HG02870 (cell line): ENCODE measurements at regions not wholly inside any gene's neighbourhood (a gene's known extent, or its start where the extent isn't known, plus 50 kb on each side); places are given as distances from the start of the nearest gene placed in this dataset.
"Not testable (repeated sequence)": the region's sequence is repeated elsewhere in the genome, so short reads cannot be mapped to it uniquely, and the experiment has no call there.

Experiments used
- ATAC-seq: cut with Tn5 transposase; IDR thresholded peaks from one replicate; pipeline ENCODE4 v1.9.1; 2021; ENCODE audit warnings: mild to moderate bottlenecking, moderate library complexity; ENCODE audit not compliant: unreplicated experiment

- no peak for ATAC-seq
These were observed 221.6 kb downstream of the NR2F1-AS1 start for GRCh38 chr5:93359296-93359959.

- no peak for ATAC-seq
These were observed 222.8 kb downstream of the NR2F1-AS1 start for GRCh38 chr5:93358176-93358575.

- no peak for ATAC-seq
These were observed 223.3 kb downstream of the NR2F1-AS1 start for GRCh38 chr5:93357686-93358085.

GRCh38 chr5:93355691-93356090, 225.3 kb downstream of the NR2F1-AS1 start:
- ATAC-seq: no peak

GRCh38 chr5:93352186-93352585, 228.8 kb downstream of the NR2F1-AS1 start:
- ATAC-seq: no peak

GRCh38 chr5:93349613-93350012, 231.4 kb downstream of the NR2F1-AS1 start:
- no peak for ATAC-seq

- ATAC-seq: no peak
These were observed 232.8 kb downstream of the NR2F1-AS1 start for GRCh38 chr5:93348231-93348630.

DNA sequence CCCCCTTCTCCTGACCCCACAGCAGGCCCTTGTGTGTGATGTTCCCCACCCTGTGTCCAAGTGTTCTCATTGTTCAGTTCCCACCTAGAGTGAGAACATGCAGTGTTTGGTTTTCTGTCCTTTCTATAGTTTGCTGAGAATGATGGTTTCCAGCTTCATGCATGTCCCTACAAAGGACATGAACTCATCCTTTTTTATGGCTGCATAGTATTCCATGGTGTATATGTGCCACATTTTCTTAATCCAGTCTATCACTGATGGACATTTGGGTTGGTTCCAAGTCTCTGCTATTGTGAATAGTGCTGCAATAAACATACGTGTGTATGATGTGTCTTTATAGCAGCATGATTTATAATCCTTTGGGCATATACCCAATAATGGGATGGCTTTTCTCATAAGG, 234.2 kb downstream of the NR2F1-AS1 start:
- ATAC-seq: not testable (repeated sequence)

GRCh38 chr5:93346301-93346700, 234.7 kb downstream of the NR2F1-AS1 start:
- ATAC-seq: no peak

DNA sequence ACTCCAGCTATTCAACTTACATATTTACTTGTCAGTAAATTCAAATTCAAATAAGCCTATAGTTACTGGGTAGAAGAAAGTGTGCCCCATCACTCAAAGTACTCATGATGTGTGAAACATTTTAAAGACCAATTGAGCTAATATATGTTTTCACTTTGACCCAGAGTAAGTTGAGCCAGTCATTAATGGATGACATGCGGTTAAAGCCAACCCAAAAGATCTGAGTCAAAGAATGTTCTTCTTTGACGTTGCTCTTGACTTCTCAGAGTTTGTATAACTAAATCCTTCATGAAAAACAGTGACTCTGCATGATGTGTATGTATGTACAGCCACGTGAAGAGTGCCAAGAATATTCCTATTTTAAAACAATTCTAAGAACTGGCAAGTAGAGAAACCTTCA, 237.4 kb downstream of the NR2F1-AS1 start:
- peak; percentile 69 for ATAC-seq

GRCh38 chr5:93342563-93343061, 238.4 kb downstream of the NR2F1-AS1 start:
- ATAC-seq: peak; percentile 72

- ATAC-seq: no peak
These were observed 240.1 kb downstream of the NR2F1-AS1 start for GRCh38 chr5:93340881-93341280.

- no peak for ATAC-seq
These were observed 243.9 kb downstream of the NR2F1-AS1 start for GRCh38 chr5:93337138-93337537.

GRCh38 chr5:93336330-93337110, 244.5 kb downstream of the NR2F1-AS1 start:
- ATAC-seq: no peak

- no peak for ATAC-seq
These were observed 249.2 kb downstream of the NR2F1-AS1 start for GRCh38 chr5:93331863-93332262.

GRCh38 chr5:93331241-93331640, 249.8 kb downstream of the NR2F1-AS1 start:
- ATAC-seq: no peak

DNA sequence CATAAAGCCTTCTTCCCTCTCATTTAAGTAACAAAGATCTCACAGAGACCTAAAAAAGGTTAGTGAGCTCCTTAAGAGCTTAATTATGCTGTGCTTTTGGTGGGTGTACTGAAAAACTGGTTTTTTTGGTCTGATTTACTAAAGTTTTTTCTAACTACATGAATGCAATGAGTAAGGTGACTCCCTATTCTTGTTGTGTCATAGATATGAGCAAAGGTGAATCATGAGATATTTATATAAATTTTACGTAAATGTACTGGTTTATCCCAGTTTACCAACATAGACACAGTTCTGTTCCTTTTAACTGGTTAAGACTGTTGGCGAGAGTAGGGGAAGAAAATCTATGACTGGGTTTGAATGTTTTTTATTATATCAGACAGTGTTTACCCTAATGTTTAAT, 250.5 kb downstream of the NR2F1-AS1 start:
- ATAC-seq: no peak

GRCh38 chr5:93329756-93330155, 251.3 kb downstream of the NR2F1-AS1 start:
- no peak for ATAC-seq

- no peak for ATAC-seq
These were observed 252.2 kb downstream of the NR2F1-AS1 start for GRCh38 chr5:93328833-93329232.

- ATAC-seq: no peak
These were observed 253.4 kb downstream of the NR2F1-AS1 start for GRCh38 chr5:93327605-93328004.

DNA sequence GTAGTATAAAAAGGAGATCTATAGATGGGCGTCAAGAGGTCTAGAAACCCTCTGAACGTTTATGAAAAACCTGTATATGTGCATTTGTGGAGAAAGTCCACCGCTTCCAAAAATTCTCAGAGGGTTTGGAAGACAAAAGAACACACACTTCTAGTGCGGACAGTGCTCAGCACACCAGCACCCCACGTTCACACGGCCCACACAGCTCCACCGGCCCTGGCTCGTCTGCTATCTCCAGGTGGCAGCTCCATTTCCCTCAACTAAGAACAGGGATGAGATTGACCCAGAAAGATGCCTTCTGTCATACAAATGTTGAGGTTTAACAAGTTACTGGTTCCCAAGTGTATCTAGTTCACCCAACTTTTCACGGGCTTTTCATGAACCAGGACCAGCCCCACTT, 255.1 kb downstream of the NR2F1-AS1 start:
- no peak for ATAC-seq
